ENCODE measurements at regions not wholly inside any gene's neighbourhood (a gene's known extent, or its start where the extent isn't known, plus 50 kb on each side); places are given as distances from the start of the nearest gene placed in this dataset.

- no peak for TF ChIP-seq CTCF (conservative IDR thresholded peaks at IDR 0.05)
Observed at GRCh38 chr16:61576476-61576875, 459.8 kb downstream of the CDH8 start.

GRCh38 chr16:61575617-61576016, 460.6 kb downstream of the CDH8 start:
- no peak for TF ChIP-seq CTCF (conservative IDR thresholded peaks at IDR 0.05)
- no peak overlapping the region for H3K27ac ChIP-seq

More at GRCh38 chr16:61576476-61576875, 459.8 kb downstream of the CDH8 start:
- no peak overlapping the region for H3K27ac ChIP-seq

GRCh38 chr16:61569028-61569427, 467.2 kb downstream of the CDH8 start:
- TF ChIP-seq CTCF (conservative IDR thresholded peaks at IDR 0.05): no peak
- H3K27ac ChIP-seq: no peak overlapping the region

GRCh38 chr16:61564716-61565115, 471.5 kb downstream of the CDH8 start:
- no peak for TF ChIP-seq CTCF (conservative IDR thresholded peaks at IDR 0.05)
- no peak overlapping the region for H3K27ac ChIP-seq

- H3K27ac ChIP-seq: no peak overlapping the region
- no peak for TF ChIP-seq CTCF (conservative IDR thresholded peaks at IDR 0.05)
Observed at GRCh38 chr16:61555718-61556441, 480.4 kb downstream of the CDH8 start.

- no peak overlapping the region for H3K27ac ChIP-seq
- TF ChIP-seq CTCF (conservative IDR thresholded peaks at IDR 0.05): no peak
Observed at GRCh38 chr16:61549327-61549726, 486.9 kb downstream of the CDH8 start.

GRCh38 chr16:61547626-61548025, 488.6 kb downstream of the CDH8 start:
- H3K27ac ChIP-seq: no peak overlapping the region
- no peak for TF ChIP-seq CTCF (conservative IDR thresholded peaks at IDR 0.05)
